Lower lobe of right lung (tissue), 2 donors: ENCODE measurements at regions not wholly inside any gene's neighbourhood (a gene's known extent, or its start where the extent isn't known, plus 50 kb on each side); places are given as distances from the start of the nearest gene placed in this dataset.

ENCODE experiments used
- ATAC-seq, 2 donors: fragments of 200-7000 bp; cut with Tn5 transposase; one replicate each; pipeline ENCODE4 v1.9.1; 2020 to 2022; ENCODE audit warnings: mild to moderate bottlenecking in 2 of 2, moderate library complexity in 2 of 2
- DNase-seq: peaks from one replicate; pipeline ENCODE4 v3.0.0-alpha.2; 2020
- H3K27ac ChIP-seq: fragments of 200-600 bp; one replicate; pipeline ENCODE4 v1.8.0; 2022
- H3K27me3 ChIP-seq: fragments of 200-600 bp; one replicate; pipeline ENCODE4 v1.8.0; 2022; ENCODE audit warnings: low read depth
- H3K36me3 ChIP-seq: fragments of 200-600 bp; one replicate; pipeline ENCODE4 v1.8.0; 2022; ENCODE audit warnings: mild to moderate bottlenecking
- H3K4me1 ChIP-seq: fragments of 200-600 bp; one replicate; pipeline ENCODE4 v1.8.0; 2022
- H3K4me3 ChIP-seq: fragments of 200-600 bp; one replicate; pipeline ENCODE4 v1.8.0; 2022; ENCODE audit warnings: mild to moderate bottlenecking
- H3K9me3 ChIP-seq: fragments of 200-600 bp; one replicate; pipeline ENCODE4 v1.8.0; 2022
- CTCF ChIP-seq: fragments of 200-600 bp; IDR thresholded peaks from one replicate; pipeline ENCODE4 v1.8.0; 2022; ENCODE audit warnings: antibody characterized with exemption, mild to moderate bottlenecking
- intact Hi-C: fragments of 100-400 bp; cut with DNase I; formaldehyde crosslinking; loops from one replicate; pipeline ENCODE4 v1.11.0; 2022
- donor health status: DM: no; HTN: yes; CAD: no; lungs with severe emphysema.

- TF ChIP-seq CTCF, result no peak
Observed at GRCh38 chr2:34340307-34340706, 741.2 kb upstream of the FAM98A start.

GRCh38 chr2:34337735-34338134 lies 738.6 kb upstream of the FAM98A start:
- no peak for TF ChIP-seq CTCF
- Histone ChIP-seq H3K4me3 (no peak overlapping the region), H3K4me1 (no peaks in the 10 kb centered on the region), H3K27ac (no peak overlapping the region), H3K27me3 (no peaks in the 10 kb centered on the region), H3K36me3 (no peaks in the 10 kb centered on the region), H3K9me3 (no peaks in the 10 kb centered on the region)
- DNase-seq, result no peak
- ATAC-seq, result no peak
- intact Hi-C loops, result no loop called here

More at GRCh38 chr2:34340307-34340706, 741.2 kb upstream of the FAM98A start:
- no peak for ATAC-seq
- intact Hi-C loops, result no loop called here
- no peak for DNase-seq
- Histone ChIP-seq H3K27me3 (no peaks in the 10 kb centered on the region), H3K4me1 (no peaks in the 10 kb centered on the region), H3K36me3 (no peaks in the 10 kb centered on the region), H3K27ac (no peak overlapping the region), H3K9me3 (no peaks in the 10 kb centered on the region), H3K4me3 (no peak overlapping the region)

DNA sequence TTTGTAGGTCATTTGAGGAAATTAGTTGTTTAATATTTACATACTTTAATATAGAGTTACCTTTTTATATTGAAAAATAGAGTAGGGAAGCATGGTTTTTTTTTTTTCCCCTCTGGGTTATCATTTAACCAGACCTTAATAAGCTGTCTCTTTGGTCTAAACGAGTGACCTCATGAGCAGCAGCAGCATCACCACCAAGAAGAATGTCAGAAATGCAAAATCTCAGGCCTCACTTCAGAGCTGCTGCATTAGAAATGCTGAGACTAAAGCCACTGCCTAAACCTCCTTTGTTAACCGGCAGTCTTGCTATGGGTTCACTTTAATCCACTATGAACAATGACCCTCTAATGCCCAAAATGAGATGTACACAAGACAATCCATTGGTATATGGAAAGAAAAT lies 733.7 kb upstream of the FAM98A start:
- Histone ChIP-seq H3K9me3 (no peaks in the 10 kb centered on the region), H3K27ac (no peak overlapping the region), H3K27me3 (no peaks in the 10 kb centered on the region), H3K36me3 (no peaks in the 10 kb centered on the region), H3K4me3 (no peak overlapping the region), H3K4me1 (no peaks in the 10 kb centered on the region)
- ATAC-seq (no peak), DNase-seq (no peak)
- TF ChIP-seq CTCF, result no peak
- intact Hi-C loops, result no loop called here

GRCh38 chr2:34320056-34320455 lies 721.0 kb upstream of the FAM98A start:
- TF ChIP-seq CTCF, result no peak
- Histone ChIP-seq H3K36me3 (no peaks in the 10 kb centered on the region), H3K4me3 (no peak overlapping the region), H3K9me3 (no peaks in the 10 kb centered on the region), H3K27ac (no peak overlapping the region), H3K27me3 (no peaks in the 10 kb centered on the region), H3K4me1 (no peaks in the 10 kb centered on the region)
- no peak for DNase-seq
- intact Hi-C loops, result no loop called here
- ATAC-seq, result no peak

DNA sequence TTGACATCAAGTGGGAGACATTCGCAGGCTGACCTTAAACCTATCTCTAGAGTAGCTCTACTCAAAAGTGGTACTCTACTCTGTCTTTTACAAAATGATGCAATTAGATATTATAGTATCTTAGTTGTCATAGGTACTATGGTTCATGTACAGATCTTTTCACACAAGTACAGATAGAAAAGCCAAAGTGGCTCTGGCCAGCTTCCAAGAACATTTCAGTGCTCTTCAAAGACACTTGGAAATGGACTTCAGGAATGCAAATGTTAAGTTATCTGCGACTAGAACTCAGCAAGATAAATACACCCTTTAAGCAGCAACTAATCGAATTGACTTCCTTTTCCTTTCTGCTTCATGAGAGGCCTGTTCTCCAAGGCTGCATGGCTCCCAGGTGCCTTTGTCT lies 718.7 kb upstream of the FAM98A start:
- Histone ChIP-seq H3K27ac (no peak overlapping the region), H3K27me3 (no peaks in the 10 kb centered on the region), H3K4me1 (no peaks in the 10 kb centered on the region), H3K36me3 (no peaks in the 10 kb centered on the region), H3K4me3 (no peak overlapping the region), H3K9me3 (no peaks in the 10 kb centered on the region)
- TF ChIP-seq CTCF, result no peak
- intact Hi-C loops, result no loop called here
- no peak for DNase-seq
- ATAC-seq, result peak; percentile 54 to 81

- Histone ChIP-seq H3K4me1 (no peaks in the 10 kb centered on the region), H3K9me3 (no peaks in the 10 kb centered on the region), H3K4me3 (no peak overlapping the region), H3K27me3 (no peaks in the 10 kb centered on the region), H3K36me3 (no peaks in the 10 kb centered on the region), H3K27ac (no peak overlapping the region)
- no peak for DNase-seq
- no peak for TF ChIP-seq CTCF
- intact Hi-C loops, result no loop called here
- ATAC-seq, result no peak
Observed at GRCh38 chr2:34316788-34317187, 717.7 kb upstream of the FAM98A start.
